Ishikawa (cell line): ENCODE measurements at regions not wholly inside any gene's neighbourhood (a gene's known extent, or its start where the extent isn't known, plus 50 kb on each side); places are given as distances from the start of the nearest gene placed in this dataset.

ENCODE experiments used
- CEBPB ChIP-seq: IDR thresholded peaks from 2 replicates; pipeline ENCODE4 v1.6.1; 2012
- CREB1 ChIP-seq: IDR thresholded peaks from 2 replicates; pipeline ENCODE4 v1.6.1; 2012; ENCODE audit warnings: low read depth
- EGR1 ChIP-seq: IDR thresholded peaks from 2 replicates; pipeline ENCODE4 v1.6.1; 2012
- EP300 ChIP-seq: IDR thresholded peaks from 2 replicates; pipeline ENCODE4 v1.6.1; 2012; ENCODE audit warnings: borderline replicate concordance
- FOXM1 ChIP-seq: IDR thresholded peaks from 2 replicates; pipeline ENCODE4 v1.6.1; 2012; ENCODE audit warnings: low read depth, borderline replicate concordance
- MAX ChIP-seq: IDR thresholded peaks from 2 replicates; pipeline ENCODE4 v1.6.1; 2012
- NFIC ChIP-seq: IDR thresholded peaks from 2 replicates; pipeline ENCODE4 v1.6.1; 2012
- RAD21 ChIP-seq: IDR thresholded peaks from 2 replicates; pipeline ENCODE4 v1.6.1; 2012; ENCODE audit warnings: low read depth
- REST ChIP-seq: IDR thresholded peaks from 2 replicates; pipeline ENCODE4 v1.6.1; 2012; ENCODE audit warnings: low read depth, mild to moderate bottlenecking
- TAF1 ChIP-seq: IDR thresholded peaks from 2 replicates; pipeline ENCODE4 v1.6.1; 2012; ENCODE audit warnings: low read depth, mild to moderate bottlenecking
- TCF12 ChIP-seq: IDR thresholded peaks from 2 replicates; pipeline ENCODE4 v1.6.1; 2012; ENCODE audit warnings: low read depth
- TEAD4 ChIP-seq: IDR thresholded peaks from 2 replicates; pipeline ENCODE4 v1.6.1; 2012
- USF1 ChIP-seq: IDR thresholded peaks from 2 replicates; pipeline ENCODE4 v1.6.1; 2012
- YY1 ChIP-seq: IDR thresholded peaks from 2 replicates; pipeline ENCODE4 v1.6.1; 2012; ENCODE audit warnings: low read depth
- ZBTB7A ChIP-seq: IDR thresholded peaks from 2 replicates; pipeline ENCODE4 v1.6.1; 2012; ENCODE audit warnings: low read depth

- TF ChIP-seq CEBPB (no peak), EGR1 (no peak), REST (no peak)
Measured at GRCh38 chr12:130008241-130008640, 104.4 kb upstream of the TMEM132D start.

- no peak for TF ChIP-seq NFIC
- TF ChIP-seq TEAD4, result no peak
- TF ChIP-seq USF1, result no peak
Measured at GRCh38 chr12:130009961-130010360, 106.1 kb upstream of the TMEM132D start.

GRCh38 chr12:130011611-130012385 is 108.0 kb upstream of the TMEM132D start:
- TF ChIP-seq ZBTB7A (no peak), FOXM1 (no peak), EP300 (no peak), TEAD4 (no peak), REST (no peak), RAD21 (no peak), EGR1 (no peak), YY1 (no peak), USF1 (no peak), CREB1 (no peak), NFIC (no peak), TCF12 (no peak)

GRCh38 chr12:130013771-130014484 is 110.1 kb upstream of the TMEM132D start:
- TF ChIP-seq EGR1 (no peak), FOXM1 (no peak), RAD21 (peak; percentile 63)

- TF ChIP-seq EP300, result no peak
- no peak for TF ChIP-seq NFIC
- no peak for TF ChIP-seq YY1
- TF ChIP-seq TCF12, result no peak
- TF ChIP-seq CREB1, result no peak
- TF ChIP-seq TAF1, result no peak
- no peak for TF ChIP-seq USF1
- no peak for TF ChIP-seq REST
- TF ChIP-seq ZBTB7A, result no peak
- no peak for TF ChIP-seq CEBPB
- no peak for TF ChIP-seq FOXM1
- TF ChIP-seq MAX, result no peak
- no peak for TF ChIP-seq EGR1
- TF ChIP-seq TEAD4, result no peak
- no peak for TF ChIP-seq RAD21
Measured at GRCh38 chr12:130014485-130014807, 110.6 kb upstream of the TMEM132D start.
